H9 (cell line): ENCODE measurements at regions not wholly inside any gene's neighbourhood (a gene's known extent, or its start where the extent isn't known, plus 50 kb on each side); places are given as distances from the start of the nearest gene placed in this dataset.

ENCODE experiments used
- DNase-seq: peaks from one replicate; pipeline ENCODE4 v3.0.0-alpha.2; 2017
- H2AFZ ChIP-seq: one replicate; pipeline ENCODE4 v1.6.1; 2013; ENCODE audit warnings: mild to moderate bottlenecking, low read length, control low read depth, moderate library complexity
- H2AK5ac ChIP-seq: 2 replicates; pipeline ENCODE4 v1.6.1; 2013; ENCODE audit warnings: low read length, control low read depth, mixed read lengths; ENCODE audit not compliant: insufficient read length
- H2BK120ac ChIP-seq: one replicate; pipeline ENCODE4 v1.6.1; 2013; ENCODE audit warnings: low read depth, mild to moderate bottlenecking, low read length, control low read depth, inconsistent platforms; ENCODE audit not compliant: poor library complexity, severe bottlenecking
- H2BK12ac ChIP-seq: 2 replicates; pipeline ENCODE4 v1.6.1; 2013; ENCODE audit warnings: low read length, control low read depth, mixed read lengths, low read depth; ENCODE audit not compliant: insufficient read length
- H2BK15ac ChIP-seq: 2 replicates; pipeline ENCODE4 v1.6.1; 2013; ENCODE audit warnings: low read depth, low read length, control low read depth
- H2BK20ac ChIP-seq: one replicate; pipeline ENCODE4 v1.6.1; 2013; ENCODE audit warnings: low read depth, mild to moderate bottlenecking, low read length, control low read depth, inconsistent platforms; ENCODE audit not compliant: poor library complexity, severe bottlenecking
- H2BK5ac ChIP-seq: 2 replicates; pipeline ENCODE4 v1.6.1; 2013; ENCODE audit warnings: low read length, control low read depth, mixed read lengths; ENCODE audit not compliant: insufficient read length
- H3K14ac ChIP-seq: 2 replicates; pipeline ENCODE4 v1.6.1; 2013; ENCODE audit warnings: low read length, control low read depth; ENCODE audit not compliant: insufficient read depth
- H3K18ac ChIP-seq: 2 replicates; pipeline ENCODE4 v1.6.1; 2013; ENCODE audit warnings: low read depth, mild to moderate bottlenecking, mixed read lengths, low read length, control low read depth; ENCODE audit not compliant: insufficient read length
- H3K23ac ChIP-seq: 2 replicates; pipeline ENCODE4 v1.6.1; 2013; ENCODE audit warnings: low read length, control low read depth, mixed read lengths, low read depth; ENCODE audit not compliant: insufficient read length
- H3K23me2 ChIP-seq: 2 replicates; pipeline ENCODE4 v1.6.1; 2013; ENCODE audit warnings: low read depth, mild to moderate bottlenecking, mixed read lengths, low read length, control low read depth; ENCODE audit not compliant: insufficient read length, poor library complexity, severe bottlenecking
- H3K27ac ChIP-seq: 2 replicates; pipeline ENCODE4 v1.5.1; 2013; ENCODE audit warnings: low read length, control low read depth, mixed read lengths, low read depth; ENCODE audit not compliant: insufficient read length
- H3K27me3 ChIP-seq: 2 replicates; pipeline ENCODE4 v1.6.1; 2013; ENCODE audit warnings: low read length, control low read depth, inconsistent platforms; ENCODE audit not compliant: insufficient read depth
- H3K4ac ChIP-seq: 2 replicates; pipeline ENCODE4 v1.6.1; 2013; ENCODE audit warnings: low read depth, mild to moderate bottlenecking, control low read depth, inconsistent platforms, low read length, moderate library complexity
- H3K4me1 ChIP-seq: 2 replicates; pipeline ENCODE4 v1.6.1; 2013; ENCODE audit warnings: low read length, control low read depth, inconsistent platforms; ENCODE audit not compliant: insufficient read depth
- H3K4me2 ChIP-seq: 2 replicates; pipeline ENCODE4 v1.6.1; 2013; ENCODE audit warnings: low read length, control low read depth, mixed read lengths; ENCODE audit not compliant: insufficient read length, insufficient read depth
- H3K56ac ChIP-seq: 2 replicates; pipeline ENCODE4 v1.6.1; 2013; ENCODE audit warnings: low read depth, mild to moderate bottlenecking, mixed read lengths, low read length, control low read depth; ENCODE audit not compliant: insufficient read length
- H3K79me1 ChIP-seq: 2 replicates; pipeline ENCODE4 v1.6.1; 2013; ENCODE audit warnings: low read depth, mild to moderate bottlenecking, moderate library complexity, low read length, control low read depth, inconsistent platforms; ENCODE audit not compliant: insufficient read depth, poor library complexity, severe bottlenecking
- H3K79me2 ChIP-seq: 2 replicates; pipeline ENCODE4 v1.6.1; 2013; ENCODE audit warnings: low read length, control low read depth, inconsistent platforms; ENCODE audit not compliant: insufficient read depth
- H3K9ac ChIP-seq: 2 replicates; pipeline ENCODE4 v1.6.1; 2013; ENCODE audit warnings: low read length, control low read depth, mixed read lengths; ENCODE audit not compliant: insufficient read length; ENCODE audit errors: extremely low read depth
- H3K9me3 ChIP-seq: one replicate; pipeline ENCODE4 v1.6.1; 2013; ENCODE audit warnings: low read depth, low read length, inconsistent platforms; ENCODE audit not compliant: control insufficient read depth
- H3T11ph ChIP-seq: one replicate; pipeline ENCODE4 v1.6.1; 2013; ENCODE audit warnings: mild to moderate bottlenecking, low read length, control low read depth, inconsistent platforms
- H4K20me1 ChIP-seq: one replicate; pipeline ENCODE4 v1.6.1; 2013; ENCODE audit not compliant: control insufficient read depth, insufficient read length, insufficient read depth
- H4K5ac ChIP-seq: 2 replicates; pipeline ENCODE4 v1.6.1; 2013; ENCODE audit warnings: low read depth, mild to moderate bottlenecking, mixed read lengths, low read length, control low read depth; ENCODE audit not compliant: insufficient read length
- H4K8ac ChIP-seq: replicated peaks from 2 replicates; pipeline ENCODE4 v1.6.1; 2013; ENCODE audit warnings: low read length, control low read depth, mixed read lengths, low read depth; ENCODE audit not compliant: insufficient read length
- H4K91ac ChIP-seq: 2 replicates; pipeline ENCODE4 v1.6.1; 2013; ENCODE audit warnings: low read depth, mild to moderate bottlenecking, moderate library complexity, mixed read lengths, low read length, control low read depth; ENCODE audit not compliant: insufficient read length
- H3K27ac Mint-ChIP-seq, 3 experiments: 2 replicates in 2 of 3; 3 replicates in 1 of 3; pipeline ENCODE4 v1.8.0; 2020 to 2021; ENCODE audit warnings: mixed read lengths in 3 of 3, mild to moderate bottlenecking in 1 of 3, moderate library complexity in 1 of 3
- H3K27me3 Mint-ChIP-seq: 2 replicates; pipeline ENCODE4 v1.8.0; 2021; ENCODE audit warnings: low read depth, mild to moderate bottlenecking, moderate library complexity, mixed read lengths
- H3K36me3 Mint-ChIP-seq, 3 experiments: 2 replicates in 2 of 3; 3 replicates in 1 of 3; pipeline ENCODE4 v1.8.0; 2020 to 2021; ENCODE audit warnings: low read depth in 3 of 3, mixed read lengths in 3 of 3; ENCODE audit not compliant: insufficient read depth in 1 of 3
- H3K4me1 Mint-ChIP-seq, 2 experiments: 2 replicates each; pipeline ENCODE4 v1.8.0; 2020; ENCODE audit warnings: mixed read lengths in 2 of 2
- H3K4me3 Mint-ChIP-seq, 2 experiments: 2 replicates in 1 of 2; 3 replicates in 1 of 2; pipeline ENCODE4 v1.8.0; 2020 to 2021; ENCODE audit warnings: mild to moderate bottlenecking in 2 of 2, mixed read lengths in 2 of 2, moderate library complexity in 1 of 2
- H3K9me3 Mint-ChIP-seq, 2 experiments: 2 replicates in 1 of 2; 3 replicates in 1 of 2; pipeline ENCODE4 v1.8.0; 2020; ENCODE audit warnings: mild to moderate bottlenecking in 2 of 2, mixed read lengths in 2 of 2, moderate library complexity in 1 of 2
- CTCF ChIP-seq: fragments of 200-600 bp; sonication (generic); conservative IDR thresholded peaks from 3 replicates; pipeline ENCODE4 v1.8.0; 2021; ENCODE audit warnings: antibody characterized with exemption, mild to moderate bottlenecking

DNA sequence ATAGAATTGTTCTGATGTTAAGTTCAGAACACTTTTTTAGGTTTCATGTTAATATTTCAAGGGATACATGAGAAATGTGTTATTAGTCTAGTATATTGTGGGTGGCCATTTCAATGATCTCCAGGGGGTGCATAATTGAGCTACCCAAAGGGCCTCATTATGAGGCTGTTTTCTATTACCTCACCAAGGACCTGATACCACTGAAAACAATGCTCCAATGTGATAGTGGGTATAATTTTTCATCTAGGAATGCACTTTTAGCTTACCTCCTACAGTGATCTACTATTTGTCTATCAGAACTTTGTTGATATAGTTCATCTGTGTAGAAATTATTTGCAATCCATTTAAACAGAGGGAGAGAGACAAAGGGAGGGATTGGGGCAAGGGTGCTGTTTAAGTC lies 106.8 kb upstream of the HS3ST5 start:
- H3K56ac ChIP-seq, result no peak overlapping the region
- Mint-ChIP-seq H3K27me3 (no peaks in the 10 kb centered on the region), H3K36me3 (peaks cover 0 to 6% (median 0%) of the 10 kb centered on the region in 3 experiments; a peak in 3 of 7 replicates), H3K4me1 (peaks cover 27 to 34% of the 10 kb centered on the region in 2 experiments), H3K27ac (no peak overlapping the region; a peak in 1 of 7 replicates), H3K9me3 (no peaks in the 10 kb centered on the region), H3K4me3 (no peak overlapping the region)
- H3K4me2 ChIP-seq, result no peak overlapping the region
- H3K14ac ChIP-seq, result no peak overlapping the region
- H3K27ac ChIP-seq, result no peak overlapping the region
- H3K23me2 ChIP-seq, result no peaks in the 10 kb centered on the region
- no peak overlapping the region for H2AFZ ChIP-seq
- no peak for TF ChIP-seq CTCF
- no peak overlapping the region for H3T11ph ChIP-seq
- no peak overlapping the region for H2BK15ac ChIP-seq
- H2BK5ac ChIP-seq, result no peak overlapping the region
- no peak overlapping the region for H3K23ac ChIP-seq
- H3K79me2 ChIP-seq, result no peaks in the 10 kb centered on the region
- no peaks in the 10 kb centered on the region for H3K27me3 ChIP-seq
- no peak overlapping the region for H4K91ac ChIP-seq
- H3K9me3 ChIP-seq, result no peaks in the 10 kb centered on the region
- no peak overlapping the region for H4K5ac ChIP-seq
- no peak overlapping the region for H4K8ac ChIP-seq
- H3K9ac ChIP-seq, result no peak overlapping the region
- H2BK120ac ChIP-seq, result no peak overlapping the region
- no peak overlapping the region for H3K4ac ChIP-seq
- DNase-seq, result no peak
- no peak overlapping the region for H2BK12ac ChIP-seq
- H3K18ac ChIP-seq, result no peak overlapping the region
- H2BK20ac ChIP-seq, result no peak overlapping the region
- no peaks in the 10 kb centered on the region for H3K79me1 ChIP-seq
- no peak overlapping the region for H2AK5ac ChIP-seq
- H3K4me1 ChIP-seq, result no peaks in the 10 kb centered on the region; the same call in 1 of the 2 replicates
- H4K20me1 ChIP-seq, result no peaks in the 10 kb centered on the region
